T-helper 17 cell (primary cell): ENCODE measurements at regions not wholly inside any gene's neighbourhood (a gene's known extent, or its start where the extent isn't known, plus 50 kb on each side); places are given as distances from the start of the nearest gene placed in this dataset.

ENCODE experiments used
- ATAC-seq: fragments of 150-1000 bp; cut with Tn5 transposase; 2 replicates; pipeline ENCODE4 v1.10.0; 2021; ENCODE audit warnings: mild to moderate bottlenecking, moderate library complexity
- DNase-seq, 3 donors: peaks; one replicate each; pipeline versions ENCODE4 v3.0.0 to v3.0.0-alpha.2; 2020 to 2021
- H3K9me3 ChIP-seq: one replicate; pipeline ENCODE4 v1.7.0; 2013; ENCODE audit warnings: low read length, mild to moderate bottlenecking; ENCODE audit not compliant: control insufficient read depth, poor library complexity, severe bottlenecking
- H3K27ac Mint-ChIP-seq: one replicate; pipeline ENCODE4 v1.8.0; 2022; ENCODE audit warnings: mild to moderate bottlenecking, moderate library complexity, mixed read lengths
- H3K27me3 Mint-ChIP-seq: one replicate; pipeline ENCODE4 v1.8.0; 2022; ENCODE audit warnings: mixed read lengths
- H3K36me3 Mint-ChIP-seq: one replicate; pipeline ENCODE4 v1.8.0; 2022; ENCODE audit warnings: low read depth, mixed read lengths
- H3K4me1 Mint-ChIP-seq: one replicate; pipeline ENCODE4 v1.8.0; 2022; ENCODE audit warnings: mild to moderate bottlenecking, mixed read lengths
- H3K4me3 Mint-ChIP-seq: one replicate; pipeline ENCODE4 v1.8.0; 2022; ENCODE audit warnings: mild to moderate bottlenecking, moderate library complexity, mixed read lengths

DNA sequence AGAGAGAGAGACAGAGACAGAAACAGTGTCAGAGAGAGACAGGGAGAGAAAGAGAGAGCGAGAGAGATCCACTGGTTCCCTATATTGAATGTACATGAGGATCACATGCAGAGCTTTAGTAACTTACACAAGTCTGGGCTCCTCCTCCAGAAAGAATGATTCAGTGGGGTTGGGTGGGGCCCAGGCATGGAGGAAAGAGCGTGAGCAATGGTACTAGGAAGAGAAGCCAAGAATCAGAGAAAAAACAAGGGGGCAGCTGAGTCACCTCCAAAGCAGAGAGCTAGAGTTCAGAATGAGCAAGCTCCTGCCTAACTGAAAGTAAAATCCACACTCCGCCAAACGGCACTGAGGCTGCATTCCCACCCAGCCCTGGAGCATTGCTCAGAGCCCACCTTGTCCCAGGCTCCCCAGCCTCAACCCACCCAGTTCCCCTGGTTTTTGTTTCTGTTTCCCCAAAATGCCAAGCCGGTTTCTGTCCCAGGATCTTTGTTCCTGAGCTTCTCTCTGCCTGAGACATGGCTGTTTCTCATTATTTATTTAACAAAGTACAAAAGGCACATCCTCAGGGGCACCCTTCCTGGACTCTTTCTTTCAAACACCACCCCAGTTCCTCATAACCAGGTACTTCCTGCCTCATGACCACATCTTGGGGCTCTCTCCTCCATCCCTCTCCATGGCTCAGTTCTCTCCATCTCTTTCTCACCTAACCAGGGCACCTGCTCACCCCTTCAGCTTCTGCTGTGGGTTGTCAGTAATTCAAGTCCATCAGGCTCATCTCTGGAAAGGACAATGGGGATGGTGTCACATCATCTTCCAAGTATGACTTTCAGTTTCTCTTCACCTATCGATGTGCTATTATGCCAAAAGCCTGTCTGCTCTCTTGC is 670.3 kb upstream of the TBX3 start:
- ATAC-seq: no peak
- Mint-ChIP-seq H3K27ac (no peak overlapping the region), H3K4me1 (no peaks in the 10 kb centered on the region)

DNA sequence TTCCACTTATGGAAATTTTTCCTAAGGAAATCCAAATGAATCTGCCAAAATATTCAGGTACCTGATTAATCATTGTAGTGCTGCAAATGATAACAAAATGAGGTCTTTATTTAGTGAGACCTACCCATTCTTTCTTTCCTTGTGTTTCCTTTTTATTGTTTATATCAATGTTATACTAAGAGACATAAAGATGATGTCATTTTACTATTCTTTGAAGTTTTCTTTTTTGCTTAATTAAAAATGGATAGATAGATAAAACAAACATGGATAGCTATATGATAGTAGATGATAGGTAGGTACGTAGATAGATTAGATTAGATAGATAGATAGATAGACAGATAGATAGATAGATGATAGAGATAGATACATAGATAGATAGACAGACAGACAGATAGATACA is 669.5 kb upstream of the TBX3 start:
- H3K9me3 ChIP-seq: no peaks in the 10 kb centered on the region
- ATAC-seq (no peak), DNase-seq (no peak)
- Mint-ChIP-seq H3K4me3 (no peak overlapping the region), H3K4me1 (no peaks in the 10 kb centered on the region), H3K36me3 (no peaks in the 10 kb centered on the region), H3K27me3 (no peaks in the 10 kb centered on the region), H3K27ac (no peak overlapping the region)

More for the DNA sequence above, 670.3 kb upstream of the TBX3 start:
- H3K27me3 Mint-ChIP-seq: no peaks in the 10 kb centered on the region
- no peaks in the 10 kb centered on the region for H3K36me3 Mint-ChIP-seq
- H3K9me3 ChIP-seq: no peaks in the 10 kb centered on the region
- DNase-seq: no peak
- H3K4me3 Mint-ChIP-seq: no peak overlapping the region

DNA sequence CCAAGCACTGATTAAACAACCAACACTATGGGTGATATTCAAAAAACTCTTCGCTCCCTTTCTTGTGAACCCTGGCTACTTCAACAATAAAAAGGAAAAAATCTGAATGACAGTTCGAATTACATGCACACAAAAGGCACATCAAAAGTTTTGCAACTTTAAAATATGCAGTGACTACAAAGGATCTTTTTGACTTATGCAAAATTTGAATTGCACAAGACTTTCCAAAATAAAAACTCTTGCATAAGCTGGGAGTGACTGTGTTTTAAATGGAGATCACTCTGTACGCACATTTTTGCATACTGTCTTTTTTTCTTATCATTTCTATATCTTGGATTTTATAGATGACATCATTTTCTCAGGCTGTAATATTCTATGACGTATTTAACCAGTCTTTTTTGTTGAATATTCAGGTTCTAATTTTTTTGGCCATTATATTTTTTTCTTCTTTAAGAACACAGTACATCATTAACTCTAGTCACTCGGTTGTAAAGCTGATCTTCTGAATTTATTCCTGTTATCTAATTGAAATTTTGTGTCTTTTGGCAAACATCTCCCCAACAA is 667.6 kb upstream of the TBX3 start:
- Mint-ChIP-seq H3K27me3 (no peaks in the 10 kb centered on the region), H3K4me3 (no peak overlapping the region), H3K27ac (no peak overlapping the region), H3K4me1 (no peaks in the 10 kb centered on the region), H3K36me3 (no peaks in the 10 kb centered on the region)
- H3K9me3 ChIP-seq: no peaks in the 10 kb centered on the region
- DNase-seq (no peak), ATAC-seq (no peak)

DNA sequence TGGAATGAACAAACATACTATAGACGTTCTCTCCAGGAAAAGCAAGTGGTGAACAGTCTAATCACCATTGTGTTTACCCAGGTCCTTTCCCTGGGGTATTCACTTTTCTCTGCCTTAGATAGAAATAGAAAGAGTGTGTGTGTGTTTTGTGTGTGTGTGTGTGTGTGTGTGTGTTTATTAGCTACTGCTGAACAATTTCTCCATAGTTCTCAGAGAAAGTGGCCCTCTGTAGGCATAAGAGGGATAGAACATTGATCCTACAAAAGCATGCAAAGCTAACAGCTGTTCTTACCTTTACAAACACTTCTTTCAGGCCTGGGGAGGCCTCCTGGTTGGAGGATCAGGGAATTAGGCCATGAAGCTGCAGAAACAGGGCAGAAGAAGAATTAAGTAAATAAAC is 665.7 kb upstream of the TBX3 start:
- no peaks in the 10 kb centered on the region for H3K27me3 Mint-ChIP-seq
- H3K27ac Mint-ChIP-seq: no peak overlapping the region
- DNase-seq (no peak), ATAC-seq (no peak)
- no peak overlapping the region for H3K4me3 Mint-ChIP-seq
- H3K4me1 Mint-ChIP-seq: no peaks in the 10 kb centered on the region
- H3K9me3 ChIP-seq: no peaks in the 10 kb centered on the region
- no peaks in the 10 kb centered on the region for H3K36me3 Mint-ChIP-seq

DNA sequence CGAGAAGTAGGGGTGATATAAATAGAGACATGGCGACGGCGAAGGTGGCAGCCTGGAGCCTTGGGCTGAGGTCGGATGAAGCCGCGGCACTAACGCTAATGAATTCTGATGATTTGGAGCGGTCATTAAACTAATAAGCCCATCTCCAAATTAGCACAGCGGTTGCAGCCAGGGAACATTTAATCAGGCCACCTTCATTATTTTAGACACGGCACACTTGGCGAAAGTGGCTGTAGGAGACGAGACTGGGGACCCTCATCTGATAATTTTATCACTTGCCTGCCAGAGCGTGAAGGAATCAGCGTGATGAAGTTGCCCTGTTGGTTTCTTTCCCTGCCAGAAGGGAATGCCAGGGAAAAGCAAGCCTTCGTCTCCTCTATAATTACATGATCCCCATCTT is 664.3 kb upstream of the TBX3 start:
- no peak overlapping the region for H3K4me3 Mint-ChIP-seq
- H3K9me3 ChIP-seq: no peaks in the 10 kb centered on the region
- no peak overlapping the region for H3K27ac Mint-ChIP-seq
- H3K36me3 Mint-ChIP-seq: no peaks in the 10 kb centered on the region
- DNase-seq: no peak
- ATAC-seq: no peak
- H3K27me3 Mint-ChIP-seq: no peaks in the 10 kb centered on the region
- no peaks in the 10 kb centered on the region for H3K4me1 Mint-ChIP-seq

DNA sequence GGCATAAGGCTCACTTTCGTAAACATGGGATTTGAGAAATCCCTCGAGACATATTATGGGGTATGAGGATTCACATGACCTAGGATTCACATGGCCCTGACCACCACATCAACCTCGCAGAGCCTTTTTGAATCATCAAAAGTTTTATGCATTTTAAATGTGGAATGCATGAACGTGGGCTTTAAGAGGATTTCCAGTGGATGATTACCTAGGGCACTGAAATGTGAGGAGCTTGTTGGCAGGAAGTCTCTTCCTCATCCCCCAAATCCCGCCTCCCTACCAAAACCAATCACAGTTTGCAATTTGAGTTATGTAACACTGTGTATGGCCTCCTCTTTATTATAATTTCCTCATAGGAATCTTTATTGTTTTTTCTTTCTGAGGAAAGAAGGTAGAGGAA is 659.6 kb upstream of the TBX3 start:
- no peaks in the 10 kb centered on the region for H3K36me3 Mint-ChIP-seq

DNA sequence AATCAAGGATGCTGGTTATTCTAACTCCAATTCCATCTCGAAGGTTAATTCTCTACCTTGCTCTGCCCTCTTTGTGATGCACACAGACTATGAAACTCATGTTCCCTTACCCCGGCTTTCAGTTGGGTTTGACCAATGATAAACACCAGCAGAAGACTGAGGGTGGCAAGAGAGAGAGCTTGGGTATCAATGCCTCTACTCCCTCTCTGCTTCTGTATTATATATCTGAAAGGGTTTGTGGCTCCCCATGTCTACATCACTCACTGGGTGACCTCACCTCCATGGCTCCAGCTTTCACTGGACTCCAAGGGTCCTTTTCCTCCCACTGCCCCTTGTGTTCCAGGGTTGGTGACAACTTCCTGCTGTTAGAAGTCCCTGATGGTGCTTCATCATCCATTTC is 659.0 kb upstream of the TBX3 start:
- no peaks in the 10 kb centered on the region for H3K9me3 ChIP-seq

More for the DNA sequence above, 659.6 kb upstream of the TBX3 start:
- DNase-seq: no peak
- no peaks in the 10 kb centered on the region for H3K9me3 ChIP-seq
- Mint-ChIP-seq H3K4me1 (no peaks in the 10 kb centered on the region), H3K4me3 (no peak overlapping the region), H3K27ac (no peak overlapping the region), H3K27me3 (no peaks in the 10 kb centered on the region)
- no peak for ATAC-seq

DNA sequence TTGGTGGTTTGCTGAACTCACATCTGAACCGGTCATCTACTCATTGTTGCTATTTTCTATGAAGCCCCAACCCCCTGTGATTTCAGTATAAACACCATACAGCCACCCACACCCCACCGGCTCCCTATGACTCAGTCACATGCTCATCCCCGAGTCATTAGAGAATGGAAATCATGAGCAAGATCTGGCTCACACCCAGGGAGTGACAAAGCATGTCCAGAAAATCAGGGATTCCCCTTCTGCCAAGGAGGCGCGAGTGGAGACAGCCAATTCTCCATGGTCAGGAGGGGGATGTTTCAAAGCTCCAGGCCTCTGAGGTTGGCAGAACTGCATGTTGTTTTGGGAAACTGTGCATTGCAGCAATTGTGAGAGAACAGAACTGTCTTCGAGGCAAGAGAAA is 657.5 kb upstream of the TBX3 start:
- Mint-ChIP-seq H3K27me3 (no peaks in the 10 kb centered on the region), H3K36me3 (no peaks in the 10 kb centered on the region), H3K4me1 (no peaks in the 10 kb centered on the region), H3K4me3 (no peak overlapping the region), H3K27ac (no peak overlapping the region)
- no peak for DNase-seq
- no peaks in the 10 kb centered on the region for H3K9me3 ChIP-seq
- no peak for ATAC-seq

More for the DNA sequence above, 659.0 kb upstream of the TBX3 start:
- no peaks in the 10 kb centered on the region for H3K36me3 Mint-ChIP-seq
- H3K27ac Mint-ChIP-seq: no peak overlapping the region
- ATAC-seq (no peak), DNase-seq (no peak)
- no peak overlapping the region for H3K4me3 Mint-ChIP-seq
- H3K27me3 Mint-ChIP-seq: no peaks in the 10 kb centered on the region
- H3K4me1 Mint-ChIP-seq: no peaks in the 10 kb centered on the region

DNA sequence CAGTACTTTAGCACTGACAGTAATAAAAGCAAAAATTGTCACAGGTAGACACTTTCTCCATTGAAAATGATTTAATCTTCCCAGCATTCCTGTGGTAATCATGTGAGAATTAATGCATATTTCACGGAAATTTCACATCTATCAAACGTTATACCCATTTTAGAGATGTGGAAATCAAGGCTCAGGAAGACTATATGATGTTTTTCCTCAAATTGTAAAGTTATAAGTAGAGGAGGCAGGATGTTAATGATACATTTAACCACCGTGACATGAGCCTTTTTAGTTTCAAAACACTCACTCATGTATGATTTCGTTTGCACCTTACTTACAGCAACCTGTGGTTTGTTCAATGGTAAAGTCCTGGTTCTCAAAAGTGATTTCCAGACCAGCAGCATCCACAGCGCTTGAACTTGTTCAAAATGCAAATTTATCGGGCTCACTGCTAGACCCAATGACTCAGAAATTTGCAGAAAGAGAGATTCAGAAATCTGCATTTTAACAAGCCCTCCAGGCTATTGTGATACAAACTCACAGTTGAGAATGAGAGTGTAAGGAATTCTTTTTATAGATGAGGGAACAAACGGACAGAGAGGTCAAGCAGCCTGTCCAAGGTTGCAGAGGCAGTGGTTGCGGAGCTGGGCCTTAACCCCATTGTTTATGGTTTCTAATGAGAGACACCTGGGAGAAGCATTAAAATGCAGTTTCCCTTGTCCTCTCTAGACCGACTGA is 654.8 kb upstream of the TBX3 start:
- ATAC-seq (no peak), DNase-seq (no peak)
- Mint-ChIP-seq H3K4me3 (no peak overlapping the region), H3K4me1 (no peaks in the 10 kb centered on the region), H3K27me3 (no peaks in the 10 kb centered on the region), H3K27ac (no peak overlapping the region), H3K36me3 (no peaks in the 10 kb centered on the region)
- no peaks in the 10 kb centered on the region for H3K9me3 ChIP-seq

DNA sequence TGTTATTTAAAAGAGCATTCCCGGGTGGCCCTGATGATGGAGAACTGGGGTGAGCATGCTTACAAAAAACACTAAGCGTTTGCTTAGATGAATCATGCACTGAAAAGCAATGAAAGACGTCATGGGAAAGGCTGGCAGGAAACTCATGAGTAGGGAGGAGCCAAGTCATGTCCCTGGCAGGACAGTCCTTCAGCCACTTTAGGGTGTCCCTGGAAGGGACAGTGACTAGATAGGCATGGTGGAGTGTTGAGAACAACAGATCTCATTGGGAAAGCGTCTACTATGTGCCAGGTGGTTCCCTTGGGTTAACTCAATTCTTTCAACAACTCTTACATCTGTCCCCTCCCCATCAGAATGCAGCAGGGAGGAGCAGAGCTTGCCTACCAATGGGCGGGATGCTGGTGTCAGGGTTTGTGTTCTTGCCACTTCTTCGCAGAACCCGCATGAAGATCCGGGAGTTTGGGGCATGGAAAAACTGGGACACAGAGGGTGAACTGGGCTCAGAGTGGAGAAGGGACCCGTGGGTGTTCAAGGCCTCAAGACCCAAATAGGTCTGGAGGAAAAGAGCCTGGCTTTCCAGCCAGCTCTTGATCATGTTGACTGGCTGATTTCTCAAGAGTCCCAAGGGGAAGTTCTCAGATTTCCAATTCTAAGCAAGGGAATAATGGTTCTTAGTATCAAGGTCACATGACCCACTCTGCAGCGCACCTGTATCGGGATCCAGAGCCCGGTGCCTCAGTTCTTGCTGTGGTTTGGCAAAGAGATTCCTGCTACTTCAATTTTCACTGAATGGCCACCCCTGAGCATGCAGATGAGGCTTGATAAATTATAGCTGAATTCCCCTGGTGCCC is 653.9 kb upstream of the TBX3 start:
- ATAC-seq (no peak), DNase-seq (no peak)
- Mint-ChIP-seq H3K36me3 (no peaks in the 10 kb centered on the region), H3K4me3 (no peak overlapping the region), H3K4me1 (no peaks in the 10 kb centered on the region), H3K27me3 (no peaks in the 10 kb centered on the region), H3K27ac (no peak overlapping the region)
- H3K9me3 ChIP-seq: no peaks in the 10 kb centered on the region

DNA sequence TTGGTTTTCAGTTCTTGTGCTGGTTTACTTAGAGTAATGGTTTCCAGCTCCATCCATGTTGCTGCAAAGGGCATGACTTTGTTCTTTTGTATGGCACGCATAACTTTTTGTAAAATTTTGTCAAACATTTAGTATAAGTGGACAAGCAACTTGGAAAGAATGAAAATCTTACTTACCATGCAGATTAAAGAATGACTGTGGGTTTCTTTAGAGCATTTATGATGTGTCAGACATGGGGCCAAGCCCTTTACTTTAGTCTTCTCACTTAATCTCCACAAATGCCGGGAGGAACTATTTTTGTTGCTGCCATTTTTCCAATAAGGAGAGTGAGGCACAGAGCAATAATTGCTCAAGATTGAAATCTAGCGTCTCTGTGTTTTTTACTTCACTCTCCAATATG is 652.5 kb upstream of the TBX3 start:
- H3K4me1 Mint-ChIP-seq: no peaks in the 10 kb centered on the region
- ATAC-seq: no peak
- no peaks in the 10 kb centered on the region for H3K36me3 Mint-ChIP-seq
- H3K9me3 ChIP-seq: no peaks in the 10 kb centered on the region
- no peaks in the 10 kb centered on the region for H3K27me3 Mint-ChIP-seq
- H3K4me3 Mint-ChIP-seq: no peak overlapping the region
- DNase-seq: no peak
- no peak overlapping the region for H3K27ac Mint-ChIP-seq

DNA sequence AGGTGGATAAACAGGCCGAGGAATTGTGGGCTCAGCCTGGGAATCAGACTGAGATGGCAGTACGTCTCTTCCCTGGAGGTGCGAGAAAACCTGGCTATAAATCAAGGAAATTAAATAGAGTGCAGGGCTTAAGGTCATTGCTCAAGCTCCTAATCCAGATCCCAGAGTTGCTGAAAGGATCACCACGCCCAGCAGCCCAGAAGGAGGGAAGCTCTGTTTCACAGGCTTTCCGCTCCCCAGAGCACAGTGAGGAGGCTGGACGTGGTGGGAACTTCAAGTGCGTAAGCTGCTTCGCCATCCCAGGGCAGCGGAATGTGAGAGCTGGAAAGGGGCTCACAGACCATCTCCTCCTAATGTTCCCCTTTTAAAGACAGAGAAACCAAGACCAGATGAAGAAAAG is 651.6 kb upstream of the TBX3 start:
- no peak for DNase-seq
- no peaks in the 10 kb centered on the region for H3K9me3 ChIP-seq
- no peaks in the 10 kb centered on the region for H3K36me3 Mint-ChIP-seq
- no peak overlapping the region for H3K4me3 Mint-ChIP-seq
- H3K4me1 Mint-ChIP-seq: no peaks in the 10 kb centered on the region
- H3K27ac Mint-ChIP-seq: no peak overlapping the region
- ATAC-seq: no peak
- no peaks in the 10 kb centered on the region for H3K27me3 Mint-ChIP-seq

DNA sequence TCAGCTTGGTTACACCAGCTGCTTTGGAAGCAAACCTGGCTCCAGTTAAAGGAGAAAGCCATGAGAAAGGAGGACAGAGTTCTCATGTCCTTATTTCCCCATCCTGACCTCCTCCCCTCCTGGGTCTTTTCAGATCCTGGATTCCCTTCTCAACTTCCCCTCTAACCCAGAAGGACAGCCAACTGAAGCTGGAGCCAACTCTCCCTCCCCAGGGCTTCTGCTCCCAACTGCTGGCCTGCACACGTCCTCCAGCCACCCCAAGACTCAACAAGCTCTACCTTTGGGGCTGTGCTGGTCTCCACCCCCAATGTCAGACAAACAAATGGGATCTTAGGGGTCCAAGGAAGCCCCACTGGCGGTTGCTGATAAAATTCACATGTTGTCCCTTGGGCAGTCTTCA is 651.1 kb upstream of the TBX3 start:
- no peak overlapping the region for H3K4me3 Mint-ChIP-seq
- ATAC-seq (no peak), DNase-seq (no peak)
- no peaks in the 10 kb centered on the region for H3K4me1 Mint-ChIP-seq
- H3K36me3 Mint-ChIP-seq: no peaks in the 10 kb centered on the region
- H3K27ac Mint-ChIP-seq: no peak overlapping the region
- no peaks in the 10 kb centered on the region for H3K9me3 ChIP-seq
- no peaks in the 10 kb centered on the region for H3K27me3 Mint-ChIP-seq
